Transverse colon (tissue), 3 donors: ENCODE measurements at regions not wholly inside any gene's neighbourhood (a gene's known extent, or its start where the extent isn't known, plus 50 kb on each side); places are given as distances from the start of the nearest gene placed in this dataset.

Source experiments
- POLR2A ChIP-seq: fragments of 450-650 bp; IDR thresholded peaks from one replicate; pipeline ENCODE4 v1.6.1; 2016; ENCODE audit warnings: antibody characterized with exemption, mild to moderate bottlenecking, moderate library complexity
- TF ChIP-seq, protein P1 (sequence below), 5 experiments: fragments of 200-600 bp in 3 of 5; fragments of 450-650 bp in 2 of 5; sonication (generic) in 3 of 5; IDR thresholded peaks; 1 replicate in 2 of 5; 2 replicates in 3 of 5; pipeline ENCODE4 v1.5.1; 2016 to 2017; ENCODE audit warnings: antibody characterized with exemption in 5 of 5, inconsistent platforms in 3 of 5, mild to moderate bottlenecking in 2 of 5, moderate library complexity in 1 of 5

DNA sequence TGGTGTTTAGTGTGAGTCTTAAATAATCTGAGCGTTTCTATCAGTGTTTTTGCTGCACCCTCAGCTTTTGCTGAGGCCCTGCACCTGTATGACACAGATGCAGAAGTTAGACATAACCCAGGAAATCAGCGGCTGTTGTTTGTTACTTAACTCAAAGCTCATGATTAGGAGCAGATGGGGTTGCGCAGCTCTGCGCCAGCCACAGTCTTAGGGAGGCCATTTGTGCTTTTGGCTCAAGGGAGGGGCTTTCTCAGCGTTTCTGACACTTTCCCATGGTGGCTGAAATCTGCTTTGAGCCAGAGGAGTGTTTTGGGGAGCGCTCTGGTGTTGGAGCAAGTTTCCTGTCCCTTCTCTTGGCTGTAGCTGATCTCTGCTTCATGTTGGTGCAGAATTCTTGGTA is 433.8 kb downstream of the NAF1 start:
- TF ChIP-seq, protein P1, sequence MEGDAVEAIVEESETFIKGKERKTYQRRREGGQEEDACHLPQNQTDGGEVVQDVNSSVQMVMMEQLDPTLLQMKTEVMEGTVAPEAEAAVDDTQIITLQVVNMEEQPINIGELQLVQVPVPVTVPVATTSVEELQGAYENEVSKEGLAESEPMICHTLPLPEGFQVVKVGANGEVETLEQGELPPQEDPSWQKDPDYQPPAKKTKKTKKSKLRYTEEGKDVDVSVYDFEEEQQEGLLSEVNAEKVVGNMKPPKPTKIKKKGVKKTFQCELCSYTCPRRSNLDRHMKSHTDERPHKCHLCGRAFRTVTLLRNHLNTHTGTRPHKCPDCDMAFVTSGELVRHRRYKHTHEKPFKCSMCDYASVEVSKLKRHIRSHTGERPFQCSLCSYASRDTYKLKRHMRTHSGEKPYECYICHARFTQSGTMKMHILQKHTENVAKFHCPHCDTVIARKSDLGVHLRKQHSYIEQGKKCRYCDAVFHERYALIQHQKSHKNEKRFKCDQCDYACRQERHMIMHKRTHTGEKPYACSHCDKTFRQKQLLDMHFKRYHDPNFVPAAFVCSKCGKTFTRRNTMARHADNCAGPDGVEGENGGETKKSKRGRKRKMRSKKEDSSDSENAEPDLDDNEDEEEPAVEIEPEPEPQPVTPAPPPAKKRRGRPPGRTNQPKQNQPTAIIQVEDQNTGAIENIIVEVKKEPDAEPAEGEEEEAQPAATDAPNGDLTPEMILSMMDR (IDR thresholded peaks at IDR 0.05): no peak
- no peak for TF ChIP-seq POLR2A
